Left renal pelvis (tissue), 4 donors: ENCODE measurements at regions not wholly inside any gene's neighbourhood (a gene's known extent, or its start where the extent isn't known, plus 50 kb on each side); places are given as distances from the start of the nearest gene placed in this dataset.
"Not testable (repeated sequence)": the region's sequence is repeated elsewhere in the genome, so short reads cannot be mapped to it uniquely, and the experiment has no call there.

ENCODE experiments used
- DNase-seq, 4 donors: peaks; one replicate each; pipeline ENCODE4 v3.0.0-alpha.2; 2013; ENCODE audit warnings: low read depth in 4 of 4, low spot score in 3 of 4

GRCh38 chr4:159029481-159029880, 73.4 kb upstream of the RAPGEF2 start:
- no peak for DNase-seq

- not testable (repeated sequence) for DNase-seq
Measured at GRCh38 chr4:159030297-159030696, 72.6 kb upstream of the RAPGEF2 start.

GRCh38 chr4:159035570-159035969, 67.3 kb upstream of the RAPGEF2 start:
- DNase-seq: no peak

GRCh38 chr4:159038536-159038935, 64.3 kb upstream of the RAPGEF2 start:
- DNase-seq: no peak

GRCh38 chr4:159041054-159042034, 61.5 kb upstream of the RAPGEF2 start:
- no peak for DNase-seq

- DNase-seq: no peak
Measured at GRCh38 chr4:159042097-159042605, 60.7 kb upstream of the RAPGEF2 start.

- no peak for DNase-seq
Measured at GRCh38 chr4:159042868-159043267, 60.0 kb upstream of the RAPGEF2 start.

- no peak for DNase-seq
Measured at GRCh38 chr4:159043861-159044260, 59.0 kb upstream of the RAPGEF2 start.

GRCh38 chr4:159045321-159045720, 57.6 kb upstream of the RAPGEF2 start:
- DNase-seq: no peak

GRCh38 chr4:159046683-159047082, 56.2 kb upstream of the RAPGEF2 start:
- DNase-seq: no peak

GRCh38 chr4:159047478-159048165, 55.3 kb upstream of the RAPGEF2 start:
- DNase-seq: no peak

GRCh38 chr4:159048166-159048886, 54.6 kb upstream of the RAPGEF2 start:
- DNase-seq: peak; percentile 38 to 60 (median 44)

GRCh38 chr4:159049780-159050375, 53.0 kb upstream of the RAPGEF2 start:
- DNase-seq: no peak

- no peak for DNase-seq
Measured at GRCh38 chr4:159051245-159052071, 51.4 kb upstream of the RAPGEF2 start.

GRCh38 chr4:159052315-159052714, 50.6 kb upstream of the RAPGEF2 start:
- DNase-seq: no peak
